H9 (cell line): ENCODE measurements at regions not wholly inside any gene's neighbourhood (a gene's known extent, or its start where the extent isn't known, plus 50 kb on each side); places are given as distances from the start of the nearest gene placed in this dataset.

Source experiments
- DNase-seq: peaks from one replicate; pipeline ENCODE4 v3.0.0-alpha.2; 2017
- H2AFZ ChIP-seq: one replicate; pipeline ENCODE4 v1.6.1; 2013; ENCODE audit warnings: mild to moderate bottlenecking, low read length, control low read depth, moderate library complexity
- H2AK5ac ChIP-seq: 2 replicates; pipeline ENCODE4 v1.6.1; 2013; ENCODE audit warnings: low read length, control low read depth, mixed read lengths; ENCODE audit not compliant: insufficient read length
- H2BK120ac ChIP-seq: one replicate; pipeline ENCODE4 v1.6.1; 2013; ENCODE audit warnings: low read depth, mild to moderate bottlenecking, low read length, control low read depth, inconsistent platforms; ENCODE audit not compliant: poor library complexity, severe bottlenecking
- H2BK12ac ChIP-seq: 2 replicates; pipeline ENCODE4 v1.6.1; 2013; ENCODE audit warnings: low read length, control low read depth, mixed read lengths, low read depth; ENCODE audit not compliant: insufficient read length
- H2BK15ac ChIP-seq: 2 replicates; pipeline ENCODE4 v1.6.1; 2013; ENCODE audit warnings: low read depth, low read length, control low read depth
- H2BK20ac ChIP-seq: one replicate; pipeline ENCODE4 v1.6.1; 2013; ENCODE audit warnings: low read depth, mild to moderate bottlenecking, low read length, control low read depth, inconsistent platforms; ENCODE audit not compliant: poor library complexity, severe bottlenecking
- H2BK5ac ChIP-seq: 2 replicates; pipeline ENCODE4 v1.6.1; 2013; ENCODE audit warnings: low read length, control low read depth, mixed read lengths; ENCODE audit not compliant: insufficient read length
- H3K14ac ChIP-seq: 2 replicates; pipeline ENCODE4 v1.6.1; 2013; ENCODE audit warnings: low read length, control low read depth; ENCODE audit not compliant: insufficient read depth
- H3K18ac ChIP-seq: 2 replicates; pipeline ENCODE4 v1.6.1; 2013; ENCODE audit warnings: low read depth, mild to moderate bottlenecking, mixed read lengths, low read length, control low read depth; ENCODE audit not compliant: insufficient read length
- H3K23ac ChIP-seq: 2 replicates; pipeline ENCODE4 v1.6.1; 2013; ENCODE audit warnings: low read length, control low read depth, mixed read lengths, low read depth; ENCODE audit not compliant: insufficient read length
- H3K23me2 ChIP-seq: 2 replicates; pipeline ENCODE4 v1.6.1; 2013; ENCODE audit warnings: low read depth, mild to moderate bottlenecking, mixed read lengths, low read length, control low read depth; ENCODE audit not compliant: insufficient read length, poor library complexity, severe bottlenecking
- H3K27ac ChIP-seq: 2 replicates; pipeline ENCODE4 v1.5.1; 2013; ENCODE audit warnings: low read length, control low read depth, mixed read lengths, low read depth; ENCODE audit not compliant: insufficient read length
- H3K27me3 ChIP-seq: 2 replicates; pipeline ENCODE4 v1.6.1; 2013; ENCODE audit warnings: low read length, control low read depth, inconsistent platforms; ENCODE audit not compliant: insufficient read depth
- H3K4ac ChIP-seq: 2 replicates; pipeline ENCODE4 v1.6.1; 2013; ENCODE audit warnings: low read depth, mild to moderate bottlenecking, control low read depth, inconsistent platforms, low read length, moderate library complexity
- H3K4me1 ChIP-seq: 2 replicates; pipeline ENCODE4 v1.6.1; 2013; ENCODE audit warnings: low read length, control low read depth, inconsistent platforms; ENCODE audit not compliant: insufficient read depth
- H3K4me2 ChIP-seq: 2 replicates; pipeline ENCODE4 v1.6.1; 2013; ENCODE audit warnings: low read length, control low read depth, mixed read lengths; ENCODE audit not compliant: insufficient read length, insufficient read depth
- H3K56ac ChIP-seq: 2 replicates; pipeline ENCODE4 v1.6.1; 2013; ENCODE audit warnings: low read depth, mild to moderate bottlenecking, mixed read lengths, low read length, control low read depth; ENCODE audit not compliant: insufficient read length
- H3K79me1 ChIP-seq: 2 replicates; pipeline ENCODE4 v1.6.1; 2013; ENCODE audit warnings: low read depth, mild to moderate bottlenecking, moderate library complexity, low read length, control low read depth, inconsistent platforms; ENCODE audit not compliant: insufficient read depth, poor library complexity, severe bottlenecking
- H3K79me2 ChIP-seq: 2 replicates; pipeline ENCODE4 v1.6.1; 2013; ENCODE audit warnings: low read length, control low read depth, inconsistent platforms; ENCODE audit not compliant: insufficient read depth
- H3K9ac ChIP-seq: 2 replicates; pipeline ENCODE4 v1.6.1; 2013; ENCODE audit warnings: low read length, control low read depth, mixed read lengths; ENCODE audit not compliant: insufficient read length; ENCODE audit errors: extremely low read depth
- H3K9me3 ChIP-seq: one replicate; pipeline ENCODE4 v1.6.1; 2013; ENCODE audit warnings: low read depth, low read length, inconsistent platforms; ENCODE audit not compliant: control insufficient read depth
- H3T11ph ChIP-seq: one replicate; pipeline ENCODE4 v1.6.1; 2013; ENCODE audit warnings: mild to moderate bottlenecking, low read length, control low read depth, inconsistent platforms
- H4K20me1 ChIP-seq: one replicate; pipeline ENCODE4 v1.6.1; 2013; ENCODE audit not compliant: control insufficient read depth, insufficient read length, insufficient read depth
- H4K5ac ChIP-seq: 2 replicates; pipeline ENCODE4 v1.6.1; 2013; ENCODE audit warnings: low read depth, mild to moderate bottlenecking, mixed read lengths, low read length, control low read depth; ENCODE audit not compliant: insufficient read length
- H4K8ac ChIP-seq: replicated peaks from 2 replicates; pipeline ENCODE4 v1.6.1; 2013; ENCODE audit warnings: low read length, control low read depth, mixed read lengths, low read depth; ENCODE audit not compliant: insufficient read length
- H4K91ac ChIP-seq: 2 replicates; pipeline ENCODE4 v1.6.1; 2013; ENCODE audit warnings: low read depth, mild to moderate bottlenecking, moderate library complexity, mixed read lengths, low read length, control low read depth; ENCODE audit not compliant: insufficient read length
- H3K27ac Mint-ChIP-seq, 3 experiments: 2 replicates in 2 of 3; 3 replicates in 1 of 3; pipeline ENCODE4 v1.8.0; 2020 to 2021; ENCODE audit warnings: mixed read lengths in 3 of 3, mild to moderate bottlenecking in 1 of 3, moderate library complexity in 1 of 3
- H3K27me3 Mint-ChIP-seq: 2 replicates; pipeline ENCODE4 v1.8.0; 2021; ENCODE audit warnings: low read depth, mild to moderate bottlenecking, moderate library complexity, mixed read lengths
- H3K36me3 Mint-ChIP-seq, 3 experiments: 2 replicates in 2 of 3; 3 replicates in 1 of 3; pipeline ENCODE4 v1.8.0; 2020 to 2021; ENCODE audit warnings: low read depth in 3 of 3, mixed read lengths in 3 of 3; ENCODE audit not compliant: insufficient read depth in 1 of 3
- H3K4me1 Mint-ChIP-seq, 2 experiments: 2 replicates each; pipeline ENCODE4 v1.8.0; 2020; ENCODE audit warnings: mixed read lengths in 2 of 2
- H3K4me3 Mint-ChIP-seq, 2 experiments: 2 replicates in 1 of 2; 3 replicates in 1 of 2; pipeline ENCODE4 v1.8.0; 2020 to 2021; ENCODE audit warnings: mild to moderate bottlenecking in 2 of 2, mixed read lengths in 2 of 2, moderate library complexity in 1 of 2
- H3K9me3 Mint-ChIP-seq, 2 experiments: 2 replicates in 1 of 2; 3 replicates in 1 of 2; pipeline ENCODE4 v1.8.0; 2020; ENCODE audit warnings: mild to moderate bottlenecking in 2 of 2, mixed read lengths in 2 of 2, moderate library complexity in 1 of 2
- WGBS: extraction: QIAGEN DNeasy Blood & Tissue Kit; methylation state at CpG from one replicate; pipeline ENCODE4 v1.1.7; 2013; ENCODE audit warnings: missing lambda C conversion rate, low lambda C conversion rate, mixed read lengths; ENCODE audit not compliant: insufficient read length; ENCODE audit errors: extremely low coverage; 5-methylcytosine and 5-hydroxymethylcytosine counted together
- TF ChIP-seq, protein P1 (sequence below): fragments of 200-600 bp; sonication (generic); conservative IDR thresholded peaks from 3 replicates; pipeline ENCODE4 v1.8.0; 2021; ENCODE audit warnings: antibody characterized with exemption, mild to moderate bottlenecking

DNA sequence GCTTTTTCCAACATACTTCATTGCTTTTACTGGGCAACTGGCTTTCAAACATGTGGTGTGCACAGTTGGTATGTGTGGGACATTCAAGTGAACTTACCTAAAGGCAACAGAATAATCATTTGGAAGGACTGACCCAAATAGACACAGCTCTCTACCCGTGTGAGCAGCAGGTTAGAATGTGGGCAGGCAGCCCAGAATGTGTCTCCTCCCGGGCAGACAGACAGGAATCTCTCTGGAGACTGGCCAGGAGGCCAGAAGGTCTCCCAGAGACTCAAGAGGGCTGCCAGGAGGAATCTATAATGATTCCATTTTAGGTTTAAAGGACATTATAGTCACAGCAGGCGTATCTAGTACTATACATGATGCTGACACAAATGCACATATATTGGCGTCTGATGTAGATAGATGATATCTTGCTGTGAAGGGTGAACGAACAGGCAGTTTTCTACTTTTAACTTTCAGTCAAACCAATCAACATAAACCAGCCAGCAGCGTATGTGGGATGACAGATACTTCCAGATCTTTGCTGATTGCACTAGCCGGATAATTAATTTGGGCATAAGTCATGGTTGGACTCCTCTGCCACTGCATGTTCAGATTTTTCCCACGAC lies 297.4 kb upstream of the ZNF608 start:
- no peak overlapping the region for H3T11ph ChIP-seq
- Mint-ChIP-seq H3K36me3 (peaks cover 0 to 1% (median 0%) of the 10 kb centered on the region in 3 experiments; a peak in 1 of 7 replicates), H3K9me3 (no peaks in the 10 kb centered on the region), H3K27ac (no peak overlapping the region), H3K4me3 (no peak overlapping the region), H3K27me3 (no peaks in the 10 kb centered on the region), H3K4me1 (peaks cover 29 to 42% of the 10 kb centered on the region in 2 experiments)
- H3K27ac ChIP-seq, result no peak overlapping the region
- no peaks in the 10 kb centered on the region for H4K20me1 ChIP-seq
- no peak overlapping the region for H3K4ac ChIP-seq
- H3K23me2 ChIP-seq, result no peaks in the 10 kb centered on the region
- no peaks in the 10 kb centered on the region for H3K27me3 ChIP-seq
- H3K14ac ChIP-seq, result no peak overlapping the region
- DNase-seq, result no peak
- no peak overlapping the region for H3K4me2 ChIP-seq
- no peak overlapping the region for H2BK20ac ChIP-seq
- H3K56ac ChIP-seq, result no peak overlapping the region
- H3K79me2 ChIP-seq, result no peaks in the 10 kb centered on the region
- TF ChIP-seq, protein P1, sequence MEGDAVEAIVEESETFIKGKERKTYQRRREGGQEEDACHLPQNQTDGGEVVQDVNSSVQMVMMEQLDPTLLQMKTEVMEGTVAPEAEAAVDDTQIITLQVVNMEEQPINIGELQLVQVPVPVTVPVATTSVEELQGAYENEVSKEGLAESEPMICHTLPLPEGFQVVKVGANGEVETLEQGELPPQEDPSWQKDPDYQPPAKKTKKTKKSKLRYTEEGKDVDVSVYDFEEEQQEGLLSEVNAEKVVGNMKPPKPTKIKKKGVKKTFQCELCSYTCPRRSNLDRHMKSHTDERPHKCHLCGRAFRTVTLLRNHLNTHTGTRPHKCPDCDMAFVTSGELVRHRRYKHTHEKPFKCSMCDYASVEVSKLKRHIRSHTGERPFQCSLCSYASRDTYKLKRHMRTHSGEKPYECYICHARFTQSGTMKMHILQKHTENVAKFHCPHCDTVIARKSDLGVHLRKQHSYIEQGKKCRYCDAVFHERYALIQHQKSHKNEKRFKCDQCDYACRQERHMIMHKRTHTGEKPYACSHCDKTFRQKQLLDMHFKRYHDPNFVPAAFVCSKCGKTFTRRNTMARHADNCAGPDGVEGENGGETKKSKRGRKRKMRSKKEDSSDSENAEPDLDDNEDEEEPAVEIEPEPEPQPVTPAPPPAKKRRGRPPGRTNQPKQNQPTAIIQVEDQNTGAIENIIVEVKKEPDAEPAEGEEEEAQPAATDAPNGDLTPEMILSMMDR, result no peak
- H2AK5ac ChIP-seq, result no peak overlapping the region
- no peak overlapping the region for H2BK15ac ChIP-seq
- no peak overlapping the region for H3K23ac ChIP-seq
- H3K9ac ChIP-seq, result no peak overlapping the region
- H2BK5ac ChIP-seq, result no peak overlapping the region
- H3K79me1 ChIP-seq, result no peaks in the 10 kb centered on the region
- no peak overlapping the region for H2BK120ac ChIP-seq
- H3K18ac ChIP-seq, result no peak overlapping the region
- no peak overlapping the region for H2BK12ac ChIP-seq
- H2AFZ ChIP-seq, result no peak overlapping the region
- no peaks in the 10 kb centered on the region for H3K9me3 ChIP-seq
- H4K5ac ChIP-seq, result no peak overlapping the region
- no CpG with 5 or more reads among the region's 8 CpGs for WGBS
- H3K4me1 ChIP-seq, result peaks cover 7% of the 10 kb centered on the region; the same call in 1 of the 2 replicates
- no peak overlapping the region for H4K8ac ChIP-seq
- H4K91ac ChIP-seq, result no peak overlapping the region
